K562 (cell line): ENCODE measurements at regions not wholly inside any gene's neighbourhood (a gene's known extent, or its start where the extent isn't known, plus 50 kb on each side); places are given as distances from the start of the nearest gene placed in this dataset.

ENCODE experiments used
- ARID2 ChIP-seq: fragments of 450-650 bp; IDR thresholded peaks from 2 replicates; pipeline ENCODE4 v1.6.1; 2017; ENCODE audit warnings: antibody characterized with exemption, mild to moderate bottlenecking
- CBX5 ChIP-seq: IDR thresholded peaks from 2 replicates; pipeline ENCODE4 v1.6.1; 2014; ENCODE audit warnings: low read depth, borderline replicate concordance
- CEBPG ChIP-seq, 3 experiments: fragments of 200-800 bp in 1 of 3; sonication (Bioruptor generic) in 1 of 3; sonication (generic) in 1 of 3; formaldehyde crosslinking in 1 of 3; IDR thresholded peaks in 2 of 3; conservative IDR thresholded peaks in 1 of 3; 2 replicates each; pipeline versions ENCODE4 v1.6.1 to v1.8.0; 2016 to 2022; ENCODE audit warnings: missing compliant biosample characterization in 2 of 3, missing genetic modification characterization in 2 of 3, mild to moderate bottlenecking in 1 of 3, missing genetic modification reagents in 1 of 3
- CXXC5 ChIP-seq: fragments of 250-450 bp; sonication (Bioruptor Pico); IDR thresholded peaks from 2 replicates; pipeline ENCODE4 v1.8.0; 2022; ENCODE audit warnings: inconsistent platforms, mild to moderate bottlenecking, moderate library complexity
- EZH2 ChIP-seq: IDR thresholded peaks from 2 replicates; pipeline ENCODE4 v1.6.1; 2012; ENCODE audit warnings: low read depth, mild to moderate bottlenecking, inconsistent platforms, low read length, borderline replicate concordance
- HNRNPL ChIP-seq: fragments of 200-400 bp; formaldehyde crosslinking; IDR thresholded peaks from 2 replicates; pipeline ENCODE4 v1.6.1; 2017; ENCODE audit warnings: low read depth, mild to moderate bottlenecking, low read length
- KLF13 ChIP-seq: fragments of 450-650 bp; IDR thresholded peaks from 2 replicates; pipeline ENCODE4 v1.6.1; 2016; ENCODE audit warnings: missing genetic modification characterization, low read depth, mild to moderate bottlenecking, missing compliant biosample characterization, moderate library complexity, borderline replicate concordance
- MCM2 ChIP-seq: fragments of 450-650 bp; IDR thresholded peaks from 2 replicates; pipeline ENCODE4 v1.6.1; 2017; ENCODE audit warnings: low read depth, mild to moderate bottlenecking
- NEUROD1 ChIP-seq: fragments of 150-350 bp; IDR thresholded peaks from 2 replicates; pipeline ENCODE4 v1.6.1; 2014; ENCODE audit warnings: borderline replicate concordance, low read length, low read depth; ENCODE audit not compliant: partially characterized antibody
- NR2C1 ChIP-seq, 2 experiments: fragments of 450-650 bp; IDR thresholded peaks; 2 replicates each; pipeline ENCODE4 v1.6.1; 2017; ENCODE audit warnings: mild to moderate bottlenecking in 2 of 2, antibody characterized with exemption in 1 of 2, inconsistent platforms in 1 of 2, missing compliant biosample characterization in 1 of 2, missing genetic modification characterization in 1 of 2
- SMC3 ChIP-seq: conservative IDR thresholded peaks from 2 replicates; pipeline ENCODE4 v1.6.1; 2011; ENCODE audit warnings: low read depth, low read length, improper control_type of control experiment; ENCODE audit not compliant: insufficient read depth
- SRSF7 ChIP-seq: fragments of 200-400 bp; formaldehyde crosslinking; optimal IDR thresholded peaks from 2 replicates; pipeline ENCODE3; 2017; ENCODE audit warnings: mild to moderate bottlenecking, low read depth, low read length
- SUPT5H ChIP-seq: fragments of 450-650 bp; IDR thresholded peaks from 2 replicates; pipeline ENCODE4 v1.6.1; 2016
- TAF1 ChIP-seq: IDR thresholded peaks from 2 replicates; pipeline ENCODE4 v1.6.1; 2011; ENCODE audit warnings: mild to moderate bottlenecking, low read length, moderate library complexity; ENCODE audit not compliant: insufficient read depth, control insufficient read depth, severe bottlenecking; ENCODE audit errors: extremely low read depth
- TAF9B ChIP-seq: fragments of 450-650 bp; IDR thresholded peaks from 2 replicates; pipeline ENCODE4 v1.6.1; 2018; ENCODE audit warnings: mild to moderate bottlenecking; ENCODE audit not compliant: partially characterized antibody
- TBL1XR1 ChIP-seq, 2 experiments: IDR thresholded peaks; 2 replicates each; pipeline ENCODE4 v1.6.1; 2012; ENCODE audit warnings: improper control_type of control experiment in 2 of 2, low read length in 2 of 2, mild to moderate bottlenecking in 1 of 2
- ZBTB1 ChIP-seq: sonication (generic); formaldehyde crosslinking; IDR thresholded peaks from 2 replicates; pipeline ENCODE4 v1.8.1; 2023; ENCODE audit warnings: missing genetic modification reagents, low read depth, mild to moderate bottlenecking, borderline replicate concordance
- ZC3H11A ChIP-seq: IDR thresholded peaks from 2 replicates; pipeline ENCODE4 v1.6.1; 2012; ENCODE audit warnings: low read depth, low read length, improper control_type of control experiment
- ZC3H4 ChIP-seq: sonication (generic); formaldehyde crosslinking; IDR thresholded peaks from 2 replicates; pipeline ENCODE4 v1.9.0; 2021; ENCODE audit warnings: missing genetic modification reagents, borderline replicate concordance
- ZNF384 ChIP-seq: IDR thresholded peaks from 2 replicates; pipeline ENCODE4 v1.6.1; 2012; ENCODE audit warnings: low read depth, low read length, improper control_type of control experiment
- ZNF583 ChIP-seq: fragments of 250-450 bp; sonication (Bioruptor Pico); IDR thresholded peaks from 2 replicates; pipeline ENCODE4 v1.4.0; 2020
- TF ChIP-seq, protein P1 (sequence below): fragments of 250-450 bp; sonication (Bioruptor Pico); IDR thresholded peaks from 2 replicates; pipeline ENCODE4 v1.5.0; 2022; ENCODE audit warnings: mild to moderate bottlenecking
- TF ChIP-seq, protein P2 (sequence below): fragments of 450-650 bp; IDR thresholded peaks from 2 replicates; pipeline ENCODE4 v1.6.1; 2017; ENCODE audit warnings: antibody characterized with exemption, mild to moderate bottlenecking

GRCh38 chr7:132709971-132710567, 133.8 kb upstream of the PLXNA4 start (continued):
- no peak for TF ChIP-seq CBX5
- no peak for TF ChIP-seq KLF13 (tag)
- TF ChIP-seq SUPT5H, result no peak
- TF ChIP-seq EZH2, result no peak
- no peak for TF ChIP-seq ZC3H4 (CRISPR knock-in tag)
- TF ChIP-seq NR2C1 (IDR thresholded peaks at IDR 0.05), result no peak
- TF ChIP-seq NR2C1 (tag; IDR thresholded peaks at IDR 0.05), result no peak
- no peak for TF ChIP-seq ARID2
- TF ChIP-seq TAF1, result no peak
- TF ChIP-seq CXXC5, result 0 out of 2 replicates have a peak, but pooled peaks have one; percentile 14
- TF ChIP-seq ZNF384, result 0 out of 2 replicates have a peak, but pooled peaks have one; percentile 34
- no peak for TF ChIP-seq ZNF583 (CRISPR knock-in tag)
- TF ChIP-seq, protein P1, sequence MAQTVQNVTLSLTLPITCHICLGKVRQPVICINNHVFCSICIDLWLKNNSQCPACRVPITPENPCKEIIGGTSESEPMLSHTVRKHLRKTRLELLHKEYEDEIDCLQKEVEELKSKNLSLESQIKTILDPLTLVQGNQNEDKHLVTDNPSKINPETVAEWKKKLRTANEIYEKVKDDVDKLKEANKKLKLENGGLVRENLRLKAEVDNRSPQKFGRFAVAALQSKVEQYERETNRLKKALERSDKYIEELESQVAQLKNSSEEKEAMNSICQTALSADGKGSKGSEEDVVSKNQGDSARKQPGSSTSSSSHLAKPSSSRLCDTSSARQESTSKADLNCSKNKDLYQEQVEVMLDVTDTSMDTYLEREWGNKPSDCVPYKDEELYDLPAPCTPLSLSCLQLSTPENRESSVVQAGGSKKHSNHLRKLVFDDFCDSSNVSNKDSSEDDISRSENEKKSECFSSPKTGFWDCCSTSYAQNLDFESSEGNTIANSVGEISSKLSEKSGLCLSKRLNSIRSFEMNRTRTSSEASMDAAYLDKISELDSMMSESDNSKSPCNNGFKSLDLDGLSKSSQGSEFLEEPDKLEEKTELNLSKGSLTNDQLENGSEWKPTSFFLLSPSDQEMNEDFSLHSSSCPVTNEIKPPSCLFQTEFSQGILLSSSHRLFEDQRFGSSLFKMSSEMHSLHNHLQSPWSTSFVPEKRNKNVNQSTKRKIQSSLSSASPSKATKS, result no peak
- TF ChIP-seq, protein P2, sequence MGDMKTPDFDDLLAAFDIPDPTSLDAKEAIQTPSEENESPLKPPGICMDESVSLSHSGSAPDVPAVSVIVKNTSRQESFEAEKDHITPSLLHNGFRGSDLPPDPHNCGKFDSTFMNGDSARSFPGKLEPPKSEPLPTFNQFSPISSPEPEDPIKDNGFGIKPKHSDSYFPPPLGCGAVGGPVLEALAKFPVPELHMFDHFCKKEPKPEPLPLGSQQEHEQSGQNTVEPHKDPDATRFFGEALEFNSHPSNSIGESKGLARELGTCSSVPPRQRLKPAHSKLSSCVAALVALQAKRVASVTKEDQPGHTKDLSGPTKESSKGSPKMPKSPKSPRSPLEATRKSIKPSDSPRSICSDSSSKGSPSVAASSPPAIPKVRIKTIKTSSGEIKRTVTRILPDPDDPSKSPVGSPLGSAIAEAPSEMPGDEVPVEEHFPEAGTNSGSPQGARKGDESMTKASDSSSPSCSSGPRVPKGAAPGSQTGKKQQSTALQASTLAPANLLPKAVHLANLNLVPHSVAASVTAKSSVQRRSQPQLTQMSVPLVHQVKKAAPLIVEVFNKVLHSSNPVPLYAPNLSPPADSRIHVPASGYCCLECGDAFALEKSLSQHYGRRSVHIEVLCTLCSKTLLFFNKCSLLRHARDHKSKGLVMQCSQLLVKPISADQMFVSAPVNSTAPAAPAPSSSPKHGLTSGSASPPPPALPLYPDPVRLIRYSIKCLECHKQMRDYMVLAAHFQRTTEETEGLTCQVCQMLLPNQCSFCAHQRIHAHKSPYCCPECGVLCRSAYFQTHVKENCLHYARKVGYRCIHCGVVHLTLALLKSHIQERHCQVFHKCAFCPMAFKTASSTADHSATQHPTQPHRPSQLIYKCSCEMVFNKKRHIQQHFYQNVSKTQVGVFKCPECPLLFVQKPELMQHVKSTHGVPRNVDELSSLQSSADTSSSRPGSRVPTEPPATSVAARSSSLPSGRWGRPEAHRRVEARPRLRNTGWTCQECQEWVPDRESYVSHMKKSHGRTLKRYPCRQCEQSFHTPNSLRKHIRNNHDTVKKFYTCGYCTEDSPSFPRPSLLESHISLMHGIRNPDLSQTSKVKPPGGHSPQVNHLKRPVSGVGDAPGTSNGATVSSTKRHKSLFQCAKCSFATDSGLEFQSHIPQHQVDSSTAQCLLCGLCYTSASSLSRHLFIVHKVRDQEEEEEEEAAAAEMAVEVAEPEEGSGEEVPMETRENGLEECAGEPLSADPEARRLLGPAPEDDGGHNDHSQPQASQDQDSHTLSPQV, result no peak
- no peak for TF ChIP-seq CEBPG (CRISPR knock-in tag; IDR thresholded peaks at IDR 0.05)
- no peak for TF ChIP-seq CEBPG (tag; conservative IDR thresholded peaks at IDR 0.05 in 1 of 2, IDR thresholded peaks at IDR 0.05 in 1 of 2)
- no peak for TF ChIP-seq HNRNPL
- TF ChIP-seq SRSF7, result no peak
- no peak for TF ChIP-seq ZC3H11A
- TF ChIP-seq TBL1XR1 (IDR thresholded peaks at IDR 0.05; ENCODE audit: low read length in 2 of 2), result 0 out of 4 replicates have a peak, but pooled peaks of 1 of the 2 experiments have one; percentile 10
- no peak for TF ChIP-seq ZBTB1 (CRISPR knock-in tag)
- TF ChIP-seq MCM2, result no peak
- TF ChIP-seq TAF9B, result no peak
- no peak for TF ChIP-seq NEUROD1
- peak; percentile 54 for TF ChIP-seq SMC3
